GM21576 (cell line): ENCODE measurements at regions not wholly inside any gene's neighbourhood (a gene's known extent, or its start where the extent isn't known, plus 50 kb on each side); places are given as distances from the start of the nearest gene placed in this dataset.

Source experiments
- ATAC-seq: cut with Tn5 transposase; IDR thresholded peaks from one replicate; pipeline ENCODE4 v1.9.1; 2021; ENCODE audit warnings: mild to moderate bottlenecking, moderate library complexity; ENCODE audit not compliant: unreplicated experiment

DNA sequence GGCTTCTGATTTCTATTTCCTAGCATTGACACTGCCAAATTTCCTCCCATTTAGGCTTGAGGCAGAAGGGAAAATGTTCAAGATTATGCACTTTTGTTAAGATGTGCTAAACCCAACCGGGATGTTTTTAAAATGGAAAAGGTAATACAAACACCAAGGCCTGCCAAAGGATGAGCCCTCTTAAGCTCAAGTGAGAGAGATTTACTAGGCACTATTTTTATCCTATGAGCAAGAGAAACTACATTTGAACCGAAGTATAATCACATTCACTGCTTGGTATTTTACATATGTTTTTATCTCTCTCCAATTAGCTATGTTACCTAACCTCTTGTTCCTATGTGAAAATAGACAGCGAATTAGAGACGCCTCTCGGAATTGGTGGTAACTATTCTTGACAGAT lies 295.8 kb downstream of the GABRB3 start:
- no peak for ATAC-seq

GRCh38 chr15:26475554-26475953 lies 297.3 kb downstream of the GABRB3 start:
- no peak for ATAC-seq

- no peak for ATAC-seq
Measured at GRCh38 chr15:26472661-26473060, 300.2 kb downstream of the GABRB3 start.

DNA sequence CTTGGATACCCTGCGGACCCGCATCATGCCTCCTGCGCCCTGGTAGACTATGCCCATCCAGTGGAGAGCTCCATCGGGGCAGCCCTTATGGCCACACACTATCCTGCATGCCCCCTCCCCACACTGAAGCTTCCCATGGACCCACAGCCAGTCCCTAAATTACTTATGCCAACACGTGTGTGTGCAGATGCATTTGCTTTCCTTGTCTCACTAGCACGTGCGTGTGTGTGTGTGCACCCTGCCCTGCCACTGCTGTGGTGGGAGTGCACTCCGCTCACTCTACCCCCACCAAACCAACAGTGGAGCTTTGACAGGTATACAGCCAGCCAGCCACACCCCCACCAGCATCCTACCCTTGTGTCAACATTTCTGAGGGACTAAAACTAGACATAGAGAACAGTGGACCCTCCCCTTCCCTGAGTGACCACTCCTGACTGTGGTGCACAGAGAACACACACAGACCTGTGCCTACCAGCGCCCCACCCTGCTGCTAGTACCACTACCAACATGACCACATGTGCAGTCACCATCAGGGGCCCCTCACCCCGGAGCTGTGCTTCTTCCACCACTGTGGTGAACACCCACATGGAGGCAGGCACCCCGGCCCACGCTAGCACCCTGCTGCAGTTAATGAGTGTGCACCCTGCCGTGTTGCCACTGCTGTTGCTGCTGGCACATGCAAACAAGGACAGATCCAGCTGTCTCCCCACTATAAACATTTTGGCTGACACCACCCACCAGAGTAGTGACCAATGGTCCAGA lies 310.8 kb downstream of the GABRB3 start:
- no peak for ATAC-seq

DNA sequence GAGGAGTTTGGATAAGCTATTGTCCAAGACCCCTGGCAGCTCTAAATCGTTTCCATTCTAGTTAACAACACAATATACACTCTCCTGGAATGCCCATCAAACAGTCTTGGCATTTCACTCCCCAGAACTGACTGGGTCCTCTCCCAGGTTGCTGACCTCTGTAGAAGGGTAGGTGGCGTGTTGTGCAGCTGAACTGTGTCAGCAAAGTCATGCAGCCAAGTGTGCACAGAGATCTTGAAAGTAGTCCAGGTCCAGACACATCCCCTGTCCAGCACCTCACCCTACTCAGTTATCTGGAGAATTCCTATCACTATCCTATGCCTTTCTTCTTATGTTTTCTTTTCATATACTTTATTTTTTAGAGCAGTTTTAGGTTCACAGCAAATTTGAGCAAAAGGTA lies 312.7 kb downstream of the GABRB3 start:
- no peak for ATAC-seq

GRCh38 chr15:26455828-26456227 lies 317.0 kb downstream of the GABRB3 start:
- ATAC-seq: no peak

GRCh38 chr15:26453914-26454313 lies 319.0 kb downstream of the GABRB3 start:
- ATAC-seq: no peak

DNA sequence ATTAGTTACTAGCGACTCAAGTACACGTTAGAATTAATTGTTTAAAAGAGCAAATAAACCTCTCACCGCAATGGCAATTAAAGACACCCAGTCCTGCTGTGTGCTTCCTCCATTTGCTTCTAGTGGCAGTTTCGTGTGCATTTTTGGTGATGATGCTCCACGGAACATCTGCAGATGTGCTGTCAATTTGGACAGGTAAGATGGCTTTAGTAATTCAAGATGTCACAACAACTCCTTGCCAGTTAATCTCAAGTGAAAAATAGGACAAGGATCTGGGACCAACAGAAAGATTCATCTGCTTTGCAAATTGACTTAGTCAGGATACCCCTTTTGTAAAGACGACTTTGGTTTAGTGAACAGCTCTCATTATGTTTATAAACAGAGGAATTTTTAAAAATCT lies 320.9 kb downstream of the GABRB3 start:
- no peak for ATAC-seq

DNA sequence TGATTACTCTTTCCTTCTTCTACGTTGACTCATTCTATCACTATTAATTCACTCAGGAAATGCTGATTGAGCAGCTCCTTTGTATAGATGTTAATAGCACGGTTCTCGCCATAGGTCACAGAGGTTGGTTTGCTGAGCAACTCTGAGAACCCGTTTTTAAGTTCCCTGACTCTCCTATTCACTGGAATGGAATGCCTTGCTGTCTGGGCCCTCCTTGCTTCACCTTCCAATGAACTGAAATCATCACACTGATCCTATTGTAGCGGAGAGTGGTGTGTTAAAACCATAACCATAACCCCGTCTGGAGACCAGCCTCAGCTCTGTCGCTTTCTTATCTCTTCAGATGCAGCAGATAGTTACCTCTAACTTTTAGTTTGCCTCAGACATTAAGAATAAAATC lies 323.6 kb downstream of the GABRB3 start:
- no peak for ATAC-seq

- no peak for ATAC-seq
Measured at GRCh38 chr15:26443321-26443720, 329.5 kb downstream of the GABRB3 start.

- no peak for ATAC-seq
Measured at GRCh38 chr15:26442680-26443079, 330.2 kb downstream of the GABRB3 start.

DNA sequence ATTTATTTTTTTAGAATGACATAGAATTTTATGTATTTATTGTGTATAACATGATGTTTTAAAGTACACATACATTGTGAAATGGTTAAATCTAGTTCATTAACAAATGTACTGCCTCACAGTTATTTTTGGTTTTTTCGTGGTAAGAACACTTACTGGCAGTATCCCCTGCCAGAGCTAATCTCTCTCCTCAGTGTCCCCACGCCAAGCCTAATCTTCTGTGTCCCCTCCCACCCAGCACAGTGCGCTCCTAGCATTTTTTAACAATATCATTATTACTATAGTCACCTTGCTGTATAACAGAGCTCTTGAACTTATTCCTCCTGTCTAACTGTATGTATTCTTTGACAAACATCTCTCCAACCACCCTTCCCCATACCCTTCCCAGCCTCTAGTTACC lies 333.2 kb downstream of the GABRB3 start:
- ATAC-seq: no peak

GRCh38 chr15:26438718-26439117 lies 334.1 kb downstream of the GABRB3 start:
- ATAC-seq: no peak

DNA sequence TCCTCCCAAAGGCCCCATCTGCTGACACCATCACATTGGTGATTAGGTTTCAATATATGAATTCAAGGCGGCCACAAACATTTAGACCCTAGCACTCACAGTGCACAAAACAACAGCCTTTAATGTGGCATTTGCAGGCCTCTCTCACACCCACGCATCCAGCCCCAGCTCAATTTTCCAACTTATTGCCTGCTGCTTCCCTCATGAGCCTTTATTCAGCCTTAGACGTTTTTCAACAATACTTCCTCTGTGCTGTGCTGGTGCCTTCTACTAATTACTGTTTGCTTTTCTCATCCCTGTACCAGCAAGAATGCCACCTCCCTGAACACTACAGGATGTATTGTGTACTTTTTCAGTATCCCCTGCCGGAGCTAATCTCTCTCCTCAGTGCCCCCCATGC lies 334.6 kb downstream of the GABRB3 start:
- no peak for ATAC-seq

- ATAC-seq: no peak
Measured at GRCh38 chr15:26433818-26434217, 339.0 kb downstream of the GABRB3 start.

DNA sequence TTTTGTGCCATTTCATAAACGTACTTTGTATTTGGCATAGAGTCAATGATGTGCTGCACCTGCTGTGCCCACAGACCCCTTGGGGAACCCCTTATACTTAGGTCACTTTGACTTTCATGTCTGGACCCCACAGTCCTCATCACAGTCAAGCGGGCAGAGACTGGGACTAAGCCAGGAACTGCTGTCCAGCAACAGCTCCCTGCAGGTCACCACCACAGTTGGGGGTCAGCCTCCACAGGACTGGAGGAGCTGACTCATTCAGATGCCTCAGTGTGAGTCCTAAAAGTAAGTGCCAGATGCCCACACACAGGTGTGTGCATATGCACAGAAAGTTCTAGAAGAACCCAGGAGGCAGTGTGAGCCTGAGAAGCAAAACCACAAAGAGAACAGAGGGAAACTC lies 339.8 kb downstream of the GABRB3 start:
- no peak for ATAC-seq

- no peak for ATAC-seq
Measured at GRCh38 chr15:26421065-26421464, 351.8 kb downstream of the GABRB3 start.

GRCh38 chr15:26395624-26396023 lies 377.2 kb downstream of the GABRB3 start:
- ATAC-seq: no peak

- ATAC-seq: no peak
Measured at GRCh38 chr15:26394801-26395200, 378.1 kb downstream of the GABRB3 start.

DNA sequence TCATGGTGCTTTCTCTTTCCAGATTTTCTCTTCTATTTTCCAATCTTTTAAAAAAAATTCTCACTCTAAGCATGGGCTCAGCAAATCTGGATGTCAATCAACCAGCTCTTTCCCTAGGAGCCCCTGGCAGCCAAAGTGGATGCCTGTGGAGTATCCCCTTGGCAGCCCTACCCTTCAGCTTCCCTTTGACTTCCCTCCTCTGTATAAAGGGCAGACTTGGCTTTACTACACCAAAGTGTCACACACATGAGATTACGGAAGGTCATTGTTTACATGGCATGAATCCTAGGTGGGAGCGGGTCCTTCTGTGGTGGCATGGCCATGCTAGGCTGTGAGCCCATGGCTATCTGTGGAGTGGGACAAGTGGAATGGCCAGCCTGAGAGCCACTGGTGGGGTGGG lies 379.9 kb downstream of the GABRB3 start:
- no peak for ATAC-seq

GRCh38 chr15:26391567-26392194 lies 381.2 kb downstream of the GABRB3 start:
- no peak for ATAC-seq

GRCh38 chr15:26382444-26383072 lies 390.3 kb downstream of the GABRB3 start:
- ATAC-seq: no peak
